ENCODE measurements at regions not wholly inside any gene's neighbourhood (a gene's known extent, or its start where the extent isn't known, plus 50 kb on each side); places are given as distances from the start of the nearest gene placed in this dataset.

DNA sequence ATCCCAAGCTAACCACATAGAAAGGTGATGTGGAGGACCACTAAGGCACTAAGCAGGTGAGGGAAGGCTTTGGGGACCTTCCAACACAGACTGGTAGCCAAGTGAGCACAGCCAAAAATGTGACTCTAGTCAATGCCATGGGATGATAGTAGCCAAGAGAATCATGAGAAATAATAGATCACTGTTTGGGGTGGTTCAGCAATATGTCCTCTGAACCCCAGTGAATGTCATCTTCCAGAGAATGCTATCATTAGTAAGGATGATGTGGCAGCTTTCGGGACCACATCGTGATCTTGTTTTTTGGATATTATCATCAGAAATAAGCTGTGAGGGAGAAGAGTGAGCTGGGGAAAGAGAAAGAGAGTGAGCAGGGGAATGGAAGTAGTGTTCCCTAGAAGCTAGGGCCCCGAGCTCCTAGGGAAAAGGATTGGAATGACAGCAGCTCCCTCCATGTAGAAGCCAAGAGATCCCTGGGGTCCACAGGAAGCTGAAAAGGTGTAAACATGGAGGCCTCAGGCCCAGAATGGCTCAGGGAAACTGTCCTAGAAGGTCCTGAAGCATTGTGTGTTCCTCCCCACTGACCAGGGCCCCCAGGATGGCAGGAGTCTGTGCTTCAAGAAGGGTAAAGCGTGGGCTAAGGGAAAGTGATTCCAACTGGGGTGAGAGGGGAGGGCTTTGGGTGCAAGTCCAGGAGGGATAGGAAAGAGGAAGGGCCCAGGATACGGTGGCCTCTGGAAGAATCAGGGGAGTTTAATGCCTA, 56.6 kb upstream of the KLF13 start:
- no peak overlapping the region for H3K4me3 ChIP-seq (replicated peaks in 1 of 2; ENCODE audit: low read depth in 2 of 2, low read length in 2 of 2)
- no peak for DNase-seq (ENCODE audit: low read depth in 2 of 2)
- TF ChIP-seq CTCF (IDR thresholded peaks at IDR 0.05; ENCODE audit: low read depth, low read length) = no peak

- no peak for DNase-seq (ENCODE audit: low read depth in 2 of 2)
- no peak overlapping the region for H3K4me3 ChIP-seq (replicated peaks in 1 of 2; ENCODE audit: low read depth in 2 of 2, low read length in 2 of 2)
- no peak for TF ChIP-seq CTCF (IDR thresholded peaks at IDR 0.05; ENCODE audit: low read depth, low read length)
Observed at GRCh38 chr15:31270767-31271166, 55.9 kb upstream of the KLF13 start.

GRCh38 chr15:31271224-31271635, 55.4 kb upstream of the KLF13 start:
- no peak for DNase-seq (ENCODE audit: low read depth in 2 of 2)
- TF ChIP-seq CTCF (IDR thresholded peaks at IDR 0.05; ENCODE audit: low read depth, low read length) = no peak
- no peak overlapping the region for H3K4me3 ChIP-seq (replicated peaks in 1 of 2; ENCODE audit: low read depth in 2 of 2, low read length in 2 of 2)

GRCh38 chr15:31271711-31272557, 54.7 kb upstream of the KLF13 start:
- no peak overlapping the region for H3K4me3 ChIP-seq (replicated peaks in 1 of 2; ENCODE audit: low read depth in 2 of 2, low read length in 2 of 2)
- DNase-seq (ENCODE audit: low read depth in 2 of 2) = no peak
- TF ChIP-seq CTCF (IDR thresholded peaks at IDR 0.05; ENCODE audit: low read depth, low read length) = no peak

DNA sequence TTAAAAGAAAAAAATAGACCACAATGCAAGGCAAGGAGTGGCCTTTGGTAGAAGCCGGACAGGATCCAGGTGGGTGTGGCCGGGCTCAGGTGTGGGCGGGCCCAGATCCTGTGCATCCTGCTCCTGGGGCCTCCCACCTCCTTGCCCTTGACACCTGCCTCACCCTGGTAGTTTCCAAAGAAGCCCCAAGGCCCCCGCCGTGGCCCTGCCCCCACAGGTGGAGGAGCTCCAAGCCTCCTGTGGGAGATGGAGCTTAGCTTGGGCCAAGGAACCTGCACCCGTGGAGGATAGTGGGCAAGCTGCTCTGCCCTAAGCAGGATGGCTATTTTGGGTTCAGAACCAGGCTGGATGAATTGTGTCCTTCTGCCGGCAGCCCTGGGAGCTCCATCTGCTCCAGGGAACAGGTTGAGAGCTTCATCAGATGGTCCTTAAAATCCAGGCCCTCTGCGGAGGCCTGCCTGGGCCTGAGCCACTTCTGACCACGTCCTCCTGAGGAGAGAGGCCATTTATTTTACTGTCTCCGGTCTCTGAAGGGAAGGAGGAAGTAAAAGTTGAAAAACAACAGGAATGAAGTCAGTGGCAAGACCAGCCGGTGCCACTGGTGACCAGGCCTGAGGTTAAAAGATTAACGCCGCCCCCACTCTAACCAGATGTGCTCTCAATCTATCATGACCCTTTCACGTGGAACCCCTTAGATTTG, 53.9 kb upstream of the KLF13 start:
- no peak for TF ChIP-seq CTCF (IDR thresholded peaks at IDR 0.05; ENCODE audit: low read depth, low read length)
- no peak overlapping the region for H3K4me3 ChIP-seq (replicated peaks in 1 of 2; ENCODE audit: low read depth in 2 of 2, low read length in 2 of 2)
- no peak for DNase-seq (ENCODE audit: low read depth in 2 of 2)

DNA sequence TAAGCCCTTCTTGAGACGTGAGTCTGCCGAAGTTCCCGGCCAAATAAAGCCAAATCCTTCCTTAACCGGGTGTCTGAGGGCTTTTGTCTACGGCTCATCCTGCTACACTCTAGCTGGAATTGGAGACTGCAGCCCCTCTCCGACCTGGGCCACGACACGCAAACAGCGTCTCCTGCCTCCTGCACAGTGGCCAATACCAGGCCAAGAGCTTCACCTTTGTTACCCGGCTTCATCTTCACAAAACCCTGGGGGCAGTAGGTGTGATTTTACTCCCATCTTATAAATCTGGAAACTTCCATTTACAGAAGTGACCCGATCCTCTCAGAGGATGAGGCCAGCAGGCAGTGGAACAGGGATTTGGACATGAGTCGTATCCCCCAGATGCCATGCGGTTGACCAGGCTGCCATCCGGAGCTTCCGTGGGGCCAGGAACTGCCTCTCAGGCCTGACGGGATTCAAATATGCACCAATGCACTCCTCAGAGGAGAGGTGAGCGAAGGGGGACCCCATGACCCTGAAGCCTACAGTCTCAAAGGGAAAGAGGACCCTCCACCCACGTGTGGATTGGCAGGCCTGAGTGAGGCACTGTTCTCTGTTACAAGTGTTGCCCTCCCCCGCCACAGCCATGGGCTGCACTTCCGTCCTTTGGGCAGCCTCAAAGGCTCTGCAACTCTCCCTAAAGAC, 53.2 kb upstream of the KLF13 start:
- no peak for TF ChIP-seq CTCF (IDR thresholded peaks at IDR 0.05; ENCODE audit: low read depth, low read length)
- H3K4me3 ChIP-seq (replicated peaks in 1 of 2; ENCODE audit: low read depth in 2 of 2, low read length in 2 of 2) = no peak overlapping the region
- DNase-seq (ENCODE audit: low read depth in 2 of 2) = no peak

Measured in cardiac fibroblast (primary cell).